GM18868 (cell line): ENCODE measurements at regions not wholly inside any gene's neighbourhood (a gene's known extent, or its start where the extent isn't known, plus 50 kb on each side); places are given as distances from the start of the nearest gene placed in this dataset.

Source experiments
- ATAC-seq: cut with Tn5 transposase; IDR thresholded peaks from one replicate; pipeline ENCODE4 v1.9.1; 2021; ENCODE audit warnings: mild to moderate bottlenecking, moderate library complexity; ENCODE audit not compliant: unreplicated experiment

GRCh38 chr10:120641695-120642094 lies 184.7 kb downstream of the PLPP4 start:
- ATAC-seq: no peak

- ATAC-seq: no peak
These were observed 186.3 kb downstream of the PLPP4 start for GRCh38 chr10:120643351-120643750.

GRCh38 chr10:120644556-120645410 lies 187.8 kb downstream of the PLPP4 start:
- no peak for ATAC-seq

GRCh38 chr10:120646159-120646732 lies 189.2 kb downstream of the PLPP4 start:
- no peak for ATAC-seq

- ATAC-seq: no peak
These were observed 189.9 kb downstream of the PLPP4 start for GRCh38 chr10:120646738-120647456.

- no peak for ATAC-seq
These were observed 193.8 kb downstream of the PLPP4 start for GRCh38 chr10:120650705-120651399.

GRCh38 chr10:120656107-120656506 lies 195.1 kb upstream of the WDR11 start:
- ATAC-seq: no peak

- no peak for ATAC-seq
These were observed 193.8 kb upstream of the WDR11 start for GRCh38 chr10:120657371-120657770.

GRCh38 chr10:120658943-120659885 lies 191.9 kb upstream of the WDR11 start:
- no peak for ATAC-seq

- no peak for ATAC-seq
These were observed 184.9 kb upstream of the WDR11 start for GRCh38 chr10:120666308-120666707.

- no peak for ATAC-seq
These were observed 183.9 kb upstream of the WDR11 start for GRCh38 chr10:120667276-120667675.

- ATAC-seq: no peak
These were observed 179.7 kb upstream of the WDR11 start for GRCh38 chr10:120671491-120671890.

- no peak for ATAC-seq
These were observed 167.7 kb upstream of the WDR11 start for GRCh38 chr10:120683454-120683853.

- ATAC-seq: no peak
These were observed 166.9 kb upstream of the WDR11 start for GRCh38 chr10:120684226-120684625.

GRCh38 chr10:120685136-120685535 lies 166.0 kb upstream of the WDR11 start:
- no peak for ATAC-seq

GRCh38 chr10:120688928-120689327 lies 162.2 kb upstream of the WDR11 start:
- ATAC-seq: no peak

GRCh38 chr10:120689777-120690529 lies 161.2 kb upstream of the WDR11 start:
- ATAC-seq: no peak

- ATAC-seq: no peak
These were observed 159.5 kb upstream of the WDR11 start for GRCh38 chr10:120691625-120692024.

- ATAC-seq: no peak
These were observed 150.7 kb upstream of the WDR11 start for GRCh38 chr10:120700426-120700825.
